ENCODE measurements at regions not wholly inside any gene's neighbourhood (a gene's known extent, or its start where the extent isn't known, plus 50 kb on each side); places are given as distances from the start of the nearest gene placed in this dataset.
A peak's percentile ranks its signal among the peaks of the same experiment; 100 is the strongest.
"Not testable (repeated sequence)": the region's sequence is repeated elsewhere in the genome, so short reads cannot be mapped to it uniquely, and the experiment has no call there.

DNA sequence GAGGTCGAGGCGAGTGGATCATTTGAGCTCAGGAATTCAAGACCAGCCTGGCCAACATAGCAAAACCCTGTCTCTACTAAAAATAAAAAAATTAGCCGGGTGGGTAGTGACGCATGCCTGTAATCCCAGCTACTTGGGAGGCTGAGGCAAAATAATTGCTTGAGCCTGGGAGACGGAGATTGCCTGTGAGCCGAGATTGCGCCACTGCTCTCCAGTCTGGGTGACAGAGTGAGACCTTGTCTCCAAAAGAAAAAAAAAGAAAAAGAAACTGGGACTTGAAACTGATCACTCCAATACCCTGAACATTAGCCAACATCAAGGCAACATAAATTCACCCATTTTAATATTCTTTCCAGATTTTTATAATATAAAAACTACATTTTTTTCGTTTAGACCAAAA is 874.6 kb upstream of the MBL2 start:
- not testable (repeated sequence) for DNase-seq

GRCh38 chr10:53646525-53646924 is 873.9 kb upstream of the MBL2 start:
- DNase-seq, result no peak

DNA sequence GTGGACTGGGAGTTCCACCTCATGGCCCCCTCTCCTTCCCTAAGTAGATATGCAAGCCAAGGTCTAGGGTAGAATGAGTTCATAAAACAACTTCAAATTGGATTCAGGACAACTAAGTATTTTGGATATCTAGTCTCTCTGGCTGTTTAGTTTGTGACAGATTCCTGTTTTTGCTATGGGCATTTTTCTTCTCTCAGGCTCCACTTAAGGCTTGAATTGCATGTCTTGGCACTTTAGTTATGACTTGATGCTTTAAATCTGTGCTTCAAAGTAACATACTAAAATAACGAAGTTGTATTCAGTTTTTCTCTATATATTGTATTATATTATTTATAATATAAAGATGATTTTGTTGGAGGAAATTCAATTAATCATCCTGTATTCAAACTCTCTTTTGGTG is 873.4 kb upstream of the MBL2 start:
- DNase-seq, result no peak

GRCh38 chr10:53638006-53638405 is 865.4 kb upstream of the MBL2 start:
- DNase-seq, result no peak

- no peak for DNase-seq
Measured at GRCh38 chr10:53624722-53625121, 852.1 kb upstream of the MBL2 start.

DNA sequence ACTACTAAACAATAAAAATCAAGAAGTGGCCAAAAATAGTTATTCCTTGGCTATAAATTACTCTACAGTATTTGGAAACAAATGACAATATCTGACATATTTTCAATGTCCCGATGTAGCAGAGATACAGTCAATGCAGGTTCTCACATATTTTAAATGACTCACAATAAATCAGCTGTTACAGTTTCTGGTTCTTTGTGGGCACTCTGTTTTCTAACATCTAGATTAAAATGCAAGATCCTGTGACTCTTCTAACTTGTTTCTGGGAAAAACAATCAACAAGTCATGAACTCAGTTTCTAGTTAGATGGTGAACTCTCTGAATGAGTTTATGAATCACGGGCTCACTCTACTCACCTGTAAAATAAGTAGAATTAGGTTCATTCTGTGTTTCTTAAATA is 849.6 kb upstream of the MBL2 start:
- DNase-seq, result no peak

GRCh38 chr10:53619671-53620070 is 847.1 kb upstream of the MBL2 start:
- no peak for DNase-seq

GRCh38 chr10:53607691-53608090 is 835.1 kb upstream of the MBL2 start:
- no peak for DNase-seq

DNA sequence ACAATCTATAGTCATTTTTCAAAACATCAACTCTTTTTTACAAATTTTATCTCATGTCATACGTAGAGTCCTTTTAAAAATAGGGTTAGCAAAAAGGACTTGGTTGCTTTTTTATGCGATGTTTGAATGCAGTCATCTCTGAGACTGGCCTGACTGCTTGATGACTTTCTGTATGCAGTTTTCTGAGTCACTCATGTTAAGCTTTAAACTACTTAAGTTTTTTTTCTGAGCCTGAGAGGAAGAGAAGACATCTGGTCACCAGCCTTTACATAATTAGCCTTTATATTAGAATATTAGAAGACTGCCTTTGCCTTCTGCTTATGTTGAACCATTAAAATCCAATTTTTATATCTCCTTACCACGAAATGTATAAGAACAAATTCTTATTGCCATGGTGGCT is 834.4 kb upstream of the MBL2 start:
- DNase-seq, result no peak

GRCh38 chr10:53601260-53601875 is 828.8 kb upstream of the MBL2 start:
- no peak for DNase-seq

- DNase-seq, result peak; percentile 28
Measured at GRCh38 chr10:53598914-53599313, 826.3 kb upstream of the MBL2 start.

DNA sequence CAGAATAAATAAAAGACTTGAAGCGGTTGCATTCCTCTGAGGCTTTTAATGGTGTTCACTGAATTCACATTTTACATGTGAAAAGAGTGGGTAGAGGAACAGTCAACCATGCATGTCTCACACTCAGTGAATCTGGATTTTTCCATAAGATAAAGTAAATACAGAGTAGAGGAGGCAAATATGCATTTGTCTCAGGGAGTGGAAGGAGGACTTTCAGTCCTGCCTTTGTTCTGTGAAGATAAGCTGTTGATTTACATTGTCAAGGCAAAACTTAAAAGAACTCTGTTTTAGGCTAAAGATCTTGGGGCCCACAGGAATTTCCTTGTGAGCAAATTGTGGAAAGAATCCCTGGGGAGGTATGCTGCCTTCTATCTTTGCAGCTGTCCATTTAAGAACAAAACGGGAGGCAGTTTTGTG is 825.3 kb upstream of the MBL2 start:
- DNase-seq, result no peak

- no peak for DNase-seq
Measured at GRCh38 chr10:53580465-53580864, 807.9 kb upstream of the MBL2 start.

GRCh38 chr10:53579773-53580172 is 807.2 kb upstream of the MBL2 start:
- DNase-seq, result no peak

- no peak for DNase-seq
Measured at GRCh38 chr10:53574024-53574423, 801.4 kb upstream of the MBL2 start.

DNA sequence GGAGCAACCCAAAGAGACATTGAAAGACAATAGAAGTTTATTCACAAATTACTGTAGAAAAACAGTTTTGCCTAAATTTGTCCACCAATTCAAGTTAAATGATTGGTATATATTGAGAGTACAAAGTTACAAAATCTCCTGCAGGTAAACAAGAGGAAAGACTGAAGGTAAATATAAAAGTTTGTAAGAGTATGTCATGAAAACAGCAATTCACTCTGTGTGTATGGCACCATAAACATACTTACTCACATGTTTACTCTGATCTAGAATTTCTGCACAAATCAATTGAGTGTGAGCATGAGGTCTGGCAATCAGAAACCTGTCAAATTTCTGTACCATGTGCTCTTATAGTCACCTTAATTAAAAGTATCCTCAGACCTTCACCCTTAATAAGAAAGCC is 800.9 kb upstream of the MBL2 start:
- DNase-seq, result no peak

DNA sequence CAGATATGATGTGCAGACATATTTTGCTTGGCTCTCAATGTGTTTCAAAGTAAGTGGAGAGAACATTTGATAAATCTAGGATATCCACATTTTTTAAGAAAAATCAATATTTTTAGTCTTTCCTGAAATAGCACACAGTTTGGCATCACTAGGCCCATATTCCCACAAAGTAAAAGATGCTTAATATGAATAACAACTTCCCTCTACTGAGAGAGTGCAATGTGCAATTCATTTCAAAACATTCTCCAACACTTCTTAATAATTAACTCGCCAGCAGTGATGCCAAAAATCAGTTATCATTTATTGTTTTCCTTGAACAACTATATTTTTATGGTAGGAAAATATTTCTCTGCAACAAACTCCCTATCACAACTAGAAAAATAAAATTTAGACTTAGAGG is 800.2 kb upstream of the MBL2 start:
- no peak for DNase-seq

- DNase-seq, result no peak
Measured at GRCh38 chr10:53570221-53570620, 797.6 kb upstream of the MBL2 start.

DNA sequence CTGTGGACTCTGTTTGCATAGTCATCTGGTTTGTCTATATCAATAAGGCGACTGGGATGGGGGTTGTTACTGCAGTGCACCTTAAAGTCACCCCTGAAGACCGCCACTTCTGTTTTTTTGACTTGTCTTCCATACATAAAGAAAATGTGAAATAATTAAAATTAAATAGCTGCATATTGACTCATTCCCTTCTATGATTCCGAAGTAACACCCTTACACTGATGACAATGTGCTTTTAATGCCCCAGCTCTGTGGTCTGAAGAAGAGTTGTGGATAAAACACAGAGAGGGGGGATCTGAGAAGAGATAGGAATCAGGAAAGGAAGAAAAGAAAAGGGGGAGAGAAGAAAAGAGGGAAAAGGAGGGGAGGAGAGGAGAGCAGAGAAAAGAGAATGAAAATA is 796.9 kb upstream of the MBL2 start:
- DNase-seq, result peak; percentile 42

- DNase-seq, result no peak
Measured at GRCh38 chr10:53548664-53549063, 776.1 kb upstream of the MBL2 start.

DNA sequence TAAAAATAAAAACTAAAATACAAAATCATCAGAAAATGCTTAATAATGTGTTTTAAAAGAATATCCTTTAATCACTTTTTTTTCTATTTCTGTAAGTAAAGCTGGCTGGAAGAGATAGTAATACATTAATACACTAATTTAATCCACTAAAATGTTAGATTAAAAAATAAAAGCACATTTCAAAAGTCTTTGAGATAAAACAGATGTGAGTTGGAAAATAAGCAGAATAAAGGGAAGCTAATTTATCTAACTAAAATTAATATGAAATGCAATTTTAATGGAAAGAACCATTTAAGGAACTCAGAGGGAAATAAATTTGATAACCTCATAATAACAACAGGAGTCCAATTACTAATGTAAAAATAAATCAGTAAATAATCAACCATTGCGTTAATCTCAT is 774.8 kb upstream of the MBL2 start:
- no peak for DNase-seq

DNA sequence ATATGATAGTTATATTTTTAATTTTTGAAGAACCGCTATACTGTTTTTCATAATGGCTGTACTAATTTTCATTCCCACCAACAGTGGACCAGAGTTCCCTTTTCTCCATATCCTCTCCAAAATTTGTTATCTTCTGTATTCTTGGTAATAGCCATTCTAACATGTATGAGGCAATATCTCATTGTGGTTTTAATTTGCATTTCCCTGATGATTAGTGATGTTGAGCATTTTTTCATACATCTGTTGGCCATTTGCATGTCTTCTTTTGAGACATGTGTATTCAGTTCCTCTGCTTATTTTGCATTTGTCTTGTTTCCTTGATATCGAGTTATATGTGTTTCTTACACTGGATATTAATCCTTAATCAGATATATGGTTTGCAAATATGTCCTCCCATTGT is 770.8 kb upstream of the MBL2 start:
- peak; percentile 16 for DNase-seq

- no peak for DNase-seq
Measured at GRCh38 chr10:53537508-53537907, 764.9 kb upstream of the MBL2 start.

GRCh38 chr10:53536322-53536721 is 763.7 kb upstream of the MBL2 start:
- DNase-seq, result no peak

GRCh38 chr10:53534428-53534827 is 761.8 kb upstream of the MBL2 start:
- no peak for DNase-seq

DNA sequence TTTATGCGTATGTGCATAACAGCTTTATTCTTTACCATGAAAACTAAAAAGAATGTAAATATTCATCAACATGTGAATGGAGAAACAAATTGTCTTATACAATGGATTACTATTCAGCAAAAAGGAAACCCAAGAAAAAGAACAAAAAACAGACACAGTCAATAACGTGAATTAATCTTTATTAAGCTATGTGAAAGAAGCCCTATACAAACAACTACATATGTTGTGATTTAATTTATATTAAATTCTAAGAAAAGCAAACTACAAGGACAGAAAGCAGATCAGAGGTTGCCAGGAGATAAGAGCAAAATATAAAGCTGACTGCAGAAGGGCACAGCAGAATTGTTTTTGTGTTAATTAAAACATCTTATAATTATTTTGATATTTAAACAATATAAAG is 756.4 kb upstream of the MBL2 start:
- DNase-seq, result no peak
